ENCODE measurements at regions not wholly inside any gene's neighbourhood (a gene's known extent, or its start where the extent isn't known, plus 50 kb on each side); places are given as distances from the start of the nearest gene placed in this dataset.

DNA sequence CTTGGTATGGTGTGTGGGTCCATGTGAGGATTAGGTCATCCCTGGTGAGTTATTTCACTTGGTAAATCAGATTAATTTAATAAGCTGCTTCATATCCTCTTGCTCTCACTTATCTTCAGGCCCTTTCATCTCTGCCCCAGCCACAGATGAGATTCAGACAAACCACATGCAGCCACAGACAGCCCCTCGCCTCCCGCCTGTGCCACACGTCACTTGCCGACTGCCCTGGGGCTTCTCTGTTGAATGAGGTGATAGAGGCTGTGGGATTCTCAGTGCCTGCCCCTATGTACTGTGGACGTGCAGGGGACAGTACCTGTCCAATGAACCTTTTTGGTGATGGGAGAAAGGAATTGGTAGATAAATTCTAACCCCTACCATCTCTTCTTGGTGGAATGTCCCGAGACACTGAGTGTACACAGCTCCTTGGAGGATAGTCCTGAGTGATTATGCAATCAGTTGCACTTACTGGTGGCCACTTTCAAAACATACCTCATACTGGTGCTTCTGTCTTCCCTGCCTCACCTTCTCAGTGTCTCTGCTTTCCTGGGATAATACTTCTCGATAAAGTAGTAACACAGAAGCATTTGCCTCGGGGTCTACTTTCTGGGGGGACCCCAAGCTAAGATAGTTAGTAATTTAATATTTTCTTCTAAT, 248.7 kb downstream of the TTC6 start (continued):
- TF ChIP-seq CAMTA2 (CRISPR knock-in tag; IDR thresholded peaks at IDR 0.05; ENCODE audit: borderline replicate concordance) (no peak), FOXC1 (CRISPR knock-in tag; IDR thresholded peaks at IDR 0.05; ENCODE audit: borderline replicate concordance) (no peak), ZNF276 (CRISPR knock-in tag; IDR thresholded peaks at IDR 0.05; ENCODE audit: low read depth) (no peak), ISL2 (CRISPR knock-in tag; IDR thresholded peaks at IDR 0.05) (no peak), SP5 (CRISPR knock-in tag; IDR thresholded peaks at IDR 0.05; ENCODE audit: borderline replicate concordance, low read depth) (no peak), ZKSCAN1 (IDR thresholded peaks at IDR 0.05; ENCODE audit: low read length) (no peak), RFX5 (IDR thresholded peaks at IDR 0.05; ENCODE audit: low read depth, low read length) (no peak), ZNF605 (CRISPR knock-in tag; IDR thresholded peaks at IDR 0.05) (peak; percentile 59; the same call in 1 of the 2 replicates), GLI4 (CRISPR knock-in tag; IDR thresholded peaks at IDR 0.05; ENCODE audit: borderline replicate concordance) (no peak), PRDM10 (CRISPR knock-in tag; IDR thresholded peaks at IDR 0.05; ENCODE audit: low read depth) (peak; percentile 60; the same call in 1 of the 2 replicates), ZFYVE20 (CRISPR knock-in tag; IDR thresholded peaks at IDR 0.05; ENCODE audit: borderline replicate concordance, low read depth) (no peak), DZIP1 (CRISPR knock-in tag; IDR thresholded peaks at IDR 0.05) (no peak), CBX2 (IDR thresholded peaks at IDR 0.05; ENCODE audit: low read depth, low read length) (no peak), CBX2 (CRISPR knock-in tag; IDR thresholded peaks at IDR 0.05; ENCODE audit: low read depth) (no peak), RNF2 (conservative IDR thresholded peaks at IDR 0.05; ENCODE audit: low read depth) (no peak), MAX (IDR thresholded peaks at IDR 0.05) (no peak), ZNF501 (CRISPR knock-in tag; IDR thresholded peaks at IDR 0.05) (no peak), ZSCAN9 (CRISPR knock-in tag; IDR thresholded peaks at IDR 0.05; ENCODE audit: borderline replicate concordance) (no peak), ASH2L (IDR thresholded peaks at IDR 0.05; ENCODE audit: insufficient read length, low read depth, low read length) (no peak)
- TF ChIP-seq, protein P1, sequence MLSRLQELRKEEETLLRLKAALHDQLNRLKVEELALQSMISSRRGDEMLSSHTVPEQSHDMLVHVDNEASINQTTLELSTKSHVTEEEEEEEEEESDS (CRISPR knock-in tag; IDR thresholded peaks at IDR 0.05; ENCODE audit: borderline replicate concordance) = no peak
- TF ChIP-seq, protein P2, sequence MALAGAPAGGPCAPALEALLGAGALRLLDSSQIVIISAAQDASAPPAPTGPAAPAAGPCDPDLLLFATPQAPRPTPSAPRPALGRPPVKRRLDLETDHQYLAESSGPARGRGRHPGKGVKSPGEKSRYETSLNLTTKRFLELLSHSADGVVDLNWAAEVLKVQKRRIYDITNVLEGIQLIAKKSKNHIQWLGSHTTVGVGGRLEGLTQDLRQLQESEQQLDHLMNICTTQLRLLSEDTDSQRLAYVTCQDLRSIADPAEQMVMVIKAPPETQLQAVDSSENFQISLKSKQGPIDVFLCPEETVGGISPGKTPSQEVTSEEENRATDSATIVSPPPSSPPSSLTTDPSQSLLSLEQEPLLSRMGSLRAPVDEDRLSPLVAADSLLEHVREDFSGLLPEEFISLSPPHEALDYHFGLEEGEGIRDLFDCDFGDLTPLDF (CRISPR knock-in tag; IDR thresholded peaks at IDR 0.05) = no peak
